HG02970 (cell line): ENCODE measurements at regions not wholly inside any gene's neighbourhood (a gene's known extent, or its start where the extent isn't known, plus 50 kb on each side); places are given as distances from the start of the nearest gene placed in this dataset.

Source experiments
- ATAC-seq: cut with Tn5 transposase; IDR thresholded peaks from one replicate; pipeline ENCODE4 v1.9.1; 2021; ENCODE audit warnings: mild to moderate bottlenecking, moderate library complexity, moderate number of reproducible peaks; ENCODE audit not compliant: unreplicated experiment, low FRiP score

DNA sequence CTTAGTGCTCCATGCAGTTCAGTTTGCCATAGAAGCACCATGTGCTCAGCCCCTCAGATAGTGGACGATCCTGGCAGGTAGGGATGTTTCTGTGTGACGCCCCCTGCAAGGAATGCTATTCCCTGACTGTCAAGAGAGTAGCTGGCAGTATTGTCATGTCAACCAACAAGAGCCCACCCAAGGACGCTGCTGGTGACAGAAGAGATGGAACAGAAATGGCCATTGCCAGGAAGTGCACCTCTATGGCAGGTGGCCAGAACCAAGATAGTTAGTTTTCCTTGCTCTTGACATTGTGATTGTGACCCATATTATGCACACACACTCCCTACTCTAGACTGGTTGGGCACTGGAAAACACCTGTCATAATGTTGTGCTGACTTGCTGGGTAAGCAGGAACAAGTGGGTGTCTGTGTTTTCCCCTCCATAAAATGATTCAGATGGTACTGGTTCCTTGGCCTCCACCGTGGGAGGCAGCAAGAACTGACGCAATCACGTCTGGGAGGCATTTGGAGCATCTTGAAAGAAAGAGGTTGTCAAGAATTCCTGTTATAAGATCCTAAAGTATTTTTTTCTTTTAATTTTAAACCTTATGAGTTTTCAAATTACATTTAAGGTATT is 507.9 kb downstream of the MID1IP1 start:
- no peak for ATAC-seq

DNA sequence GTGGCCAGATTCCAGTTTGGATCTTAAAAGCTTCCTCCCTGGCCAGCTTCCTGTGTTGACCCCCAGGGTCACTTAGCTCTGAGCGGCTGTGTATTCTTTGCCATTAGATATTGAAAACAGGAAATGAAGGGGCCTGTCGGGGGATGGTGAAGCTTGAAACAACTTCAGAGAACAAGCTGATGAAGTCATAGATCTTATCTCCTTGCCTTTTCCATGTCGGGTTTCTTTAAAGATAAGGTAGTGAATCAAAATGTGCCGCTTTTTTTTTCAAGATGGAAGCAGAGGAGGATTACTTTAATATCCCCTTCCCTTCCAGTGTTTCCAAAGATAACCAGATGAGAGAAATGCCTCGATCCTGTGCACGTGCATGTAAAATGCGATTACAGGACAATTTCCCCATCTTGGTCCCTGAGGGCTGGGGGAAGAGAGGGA is 508.5 kb downstream of the MID1IP1 start:
- no peak for ATAC-seq

GRCh38 chrX:39310891-39311290 is 509.6 kb downstream of the MID1IP1 start:
- no peak for ATAC-seq

GRCh38 chrX:39311646-39312045 is 510.4 kb downstream of the MID1IP1 start:
- ATAC-seq = no peak

DNA sequence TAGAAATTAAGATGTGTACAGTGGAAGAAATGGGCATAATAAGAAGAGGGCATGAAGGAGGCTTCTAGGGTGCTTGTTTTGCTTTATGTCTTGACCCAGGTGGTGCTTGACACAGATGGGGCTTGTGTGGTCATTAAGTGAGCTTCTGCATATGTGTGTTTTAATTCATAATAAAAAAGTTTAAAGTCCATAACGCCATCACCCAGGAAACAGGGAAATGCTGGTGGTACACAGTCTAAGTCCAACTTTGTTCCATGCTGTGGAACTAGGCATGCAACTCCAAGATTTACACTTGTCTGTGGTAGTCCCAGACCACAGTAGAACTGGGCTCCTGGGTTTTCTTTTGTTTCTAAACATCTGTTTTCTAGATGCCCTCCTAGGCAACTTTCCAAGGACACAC is 511.9 kb downstream of the MID1IP1 start:
- ATAC-seq = no peak

- no peak for ATAC-seq
These were observed 517.5 kb downstream of the MID1IP1 start for GRCh38 chrX:39318506-39319343.

GRCh38 chrX:39320165-39320564 is 518.9 kb downstream of the MID1IP1 start:
- ATAC-seq = no peak

GRCh38 chrX:39322496-39322895 is 521.2 kb downstream of the MID1IP1 start:
- ATAC-seq = no peak

DNA sequence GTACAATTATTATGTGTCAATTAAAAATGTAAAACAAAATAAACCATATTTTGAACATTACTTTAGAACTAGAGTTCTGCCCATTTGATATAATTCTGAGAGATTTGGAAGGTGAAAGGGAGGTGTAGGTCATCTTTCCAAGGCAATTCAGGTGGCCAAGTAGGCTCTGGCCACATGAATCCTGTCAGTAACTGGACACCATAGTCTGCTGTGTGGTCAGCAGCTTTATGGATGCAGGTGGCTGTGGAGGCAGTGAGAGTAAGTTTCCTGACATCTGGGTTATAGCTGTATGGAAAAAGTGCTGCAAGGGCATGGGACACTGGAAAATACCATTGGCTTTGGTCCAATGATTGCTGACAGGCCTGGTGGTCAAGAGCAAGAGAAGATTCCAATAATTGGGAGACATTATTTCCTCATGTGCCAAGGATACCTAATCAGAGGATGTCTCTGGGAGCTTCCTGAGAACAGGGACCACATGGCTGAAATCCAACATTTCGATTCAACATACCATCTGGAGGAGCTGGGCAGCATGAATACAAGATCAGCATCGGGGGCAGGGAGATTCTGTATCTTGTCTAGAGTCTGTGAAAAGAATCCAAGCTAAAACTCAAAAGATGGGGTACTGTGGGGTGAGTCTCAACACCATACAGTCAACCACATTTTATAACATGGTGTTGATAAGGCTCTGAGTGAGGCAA is 523.1 kb downstream of the MID1IP1 start:
- no peak for ATAC-seq

GRCh38 chrX:39327255-39327654 is 526.0 kb downstream of the MID1IP1 start:
- no peak for ATAC-seq

DNA sequence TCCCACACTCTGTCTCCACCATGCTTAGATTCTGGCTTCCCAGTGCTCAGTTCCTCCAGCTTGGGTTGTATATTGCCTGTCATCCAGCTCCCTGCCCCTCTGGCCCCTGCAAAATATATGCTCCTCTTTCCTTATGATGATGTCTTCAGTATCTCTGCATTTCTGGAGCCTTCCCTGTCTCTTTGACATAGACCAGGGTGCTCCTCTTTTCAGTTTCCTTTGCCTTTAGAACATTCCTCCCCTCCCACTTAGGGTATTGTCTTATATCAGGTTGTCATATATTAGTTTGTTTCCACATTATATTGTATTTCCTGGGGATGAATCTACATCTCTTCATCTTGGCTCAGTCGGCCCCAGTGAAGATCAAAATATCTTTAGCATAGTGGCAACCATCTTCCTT is 526.4 kb downstream of the MID1IP1 start:
- no peak for ATAC-seq

- ATAC-seq = no peak
These were observed 527.4 kb downstream of the MID1IP1 start for GRCh38 chrX:39328661-39329060.

DNA sequence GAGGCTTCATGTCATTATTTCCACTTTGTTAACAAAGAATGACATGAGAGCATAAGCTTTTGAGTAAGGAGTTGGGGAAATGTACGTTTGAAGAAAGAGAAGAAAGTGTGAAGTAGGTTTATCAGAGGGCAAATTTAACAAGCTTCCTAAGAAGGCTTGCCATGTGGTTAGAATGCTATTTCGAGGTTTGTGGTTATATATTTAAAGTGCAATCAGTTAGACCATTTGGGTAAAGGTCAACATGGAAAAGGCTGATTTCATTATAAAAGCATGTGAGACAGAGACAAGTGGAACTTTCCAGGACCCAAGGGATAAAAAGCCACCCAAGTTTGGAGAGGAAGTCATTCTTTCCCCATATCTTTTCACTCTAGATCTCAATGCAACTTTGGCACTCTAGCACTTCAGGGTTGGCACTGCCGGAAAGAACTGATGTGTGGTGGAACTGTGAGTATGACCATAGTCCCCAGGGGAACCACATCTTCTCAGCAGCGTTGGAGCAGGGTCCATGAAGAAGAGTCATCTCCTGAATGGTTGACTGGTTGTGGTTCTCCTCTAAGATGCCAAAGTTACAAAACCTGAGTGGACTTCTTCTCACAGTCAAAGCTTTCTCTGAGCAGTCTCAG is 529.9 kb downstream of the MID1IP1 start:
- ATAC-seq = no peak

- ATAC-seq = no peak
These were observed 532.2 kb downstream of the MID1IP1 start for GRCh38 chrX:39333451-39333850.

GRCh38 chrX:39335513-39336235 is 534.4 kb downstream of the MID1IP1 start:
- ATAC-seq = no peak

GRCh38 chrX:39336671-39337311 is 535.5 kb downstream of the MID1IP1 start:
- ATAC-seq = no peak

GRCh38 chrX:39337451-39337850 is 536.2 kb downstream of the MID1IP1 start:
- ATAC-seq = no peak

- ATAC-seq = no peak
These were observed 537.3 kb downstream of the MID1IP1 start for GRCh38 chrX:39338583-39338982.

DNA sequence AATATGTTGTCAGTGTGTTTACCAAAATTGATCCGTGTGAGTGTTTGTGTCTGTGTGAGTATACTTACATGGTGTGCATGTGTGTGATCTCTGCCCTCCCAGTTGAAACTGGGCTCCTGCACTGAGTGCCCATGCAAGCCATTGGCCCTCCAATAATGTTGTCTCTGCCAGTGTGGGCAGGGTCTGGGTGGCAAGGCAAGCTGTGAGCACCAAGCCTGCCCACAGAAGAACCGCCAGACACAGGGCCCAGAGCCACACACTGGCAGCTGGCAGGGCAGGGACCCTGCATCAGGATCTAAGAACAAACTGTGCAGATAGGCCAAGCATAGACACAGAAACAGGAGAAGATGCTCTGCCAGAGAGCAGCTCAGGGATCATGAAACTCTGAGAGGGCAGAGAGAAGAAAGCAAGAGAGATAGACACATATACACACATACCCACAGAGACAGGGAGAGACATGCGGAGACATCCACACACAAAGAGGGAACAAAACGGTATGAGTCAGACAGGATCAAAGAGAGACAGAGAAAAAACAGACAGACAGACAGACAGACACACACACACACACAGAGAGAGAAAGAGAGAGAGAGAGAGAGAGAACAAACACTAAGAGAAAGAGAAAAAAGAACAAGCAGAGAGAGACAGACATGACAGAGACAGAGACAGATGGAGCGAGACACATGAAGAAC is 555.0 kb downstream of the MID1IP1 start:
- no peak for ATAC-seq
